KMS-11 (cell line): ENCODE measurements at regions not wholly inside any gene's neighbourhood (a gene's known extent, or its start where the extent isn't known, plus 50 kb on each side); places are given as distances from the start of the nearest gene placed in this dataset.

ENCODE experiments used
- H2AFZ ChIP-seq: fragments of 200-600 bp; sonication (generic); 2 replicates; pipeline ENCODE4 v1.6.1; 2016; ENCODE audit warnings: antibody characterized with exemption, mixed run types, low read depth
- H3K27ac ChIP-seq: fragments of 200-600 bp; sonication (generic); 2 replicates; pipeline ENCODE4 v1.6.1; 2016; ENCODE audit warnings: mild to moderate bottlenecking, mixed run types
- H3K27me3 ChIP-seq: fragments of 200-600 bp; sonication (generic); 2 replicates; pipeline ENCODE4 v1.6.1; 2017; ENCODE audit warnings: mild to moderate bottlenecking, low read depth, mixed run types, moderate library complexity; ENCODE audit not compliant: insufficient read depth
- H3K36me3 ChIP-seq: fragments of 200-600 bp; sonication (generic); 2 replicates; pipeline ENCODE4 v1.6.1; 2017; ENCODE audit warnings: mild to moderate bottlenecking, mixed run types; ENCODE audit not compliant: insufficient read depth
- H3K4me1 ChIP-seq: fragments of 200-600 bp; sonication (generic); 2 replicates; pipeline ENCODE4 v1.6.1; 2016; ENCODE audit warnings: mild to moderate bottlenecking, low read depth, mixed run types; ENCODE audit not compliant: poor library complexity, severe bottlenecking
- H3K4me2 ChIP-seq: fragments of 200-600 bp; sonication (generic); 2 replicates; pipeline ENCODE4 v1.7.0; 2016; ENCODE audit warnings: mild to moderate bottlenecking, mixed run types
- H3K4me3 ChIP-seq: fragments of 200-600 bp; sonication (generic); IDR thresholded peaks from 2 replicates; pipeline ENCODE4 v1.6.1; 2017; ENCODE audit warnings: low read depth, low read length, mixed read lengths; ENCODE audit not compliant: insufficient read depth
- H3K79me2 ChIP-seq: fragments of 200-600 bp; sonication (generic); 2 replicates; pipeline ENCODE4 v1.6.1; 2016; ENCODE audit warnings: low read depth, mixed run types; ENCODE audit not compliant: insufficient read depth
- H3K9ac ChIP-seq: fragments of 200-600 bp; sonication (generic); 2 replicates; pipeline ENCODE4 v1.6.1; 2016; ENCODE audit warnings: mild to moderate bottlenecking, mixed run types
- H4K20me1 ChIP-seq: fragments of 200-600 bp; sonication (generic); 2 replicates; pipeline ENCODE4 v1.6.1; 2016; ENCODE audit warnings: mild to moderate bottlenecking, mixed run types; ENCODE audit not compliant: insufficient read depth
- TF ChIP-seq, protein P1 (sequence below): fragments of 200-600 bp; sonication (generic); conservative IDR thresholded peaks from 2 replicates; pipeline ENCODE4 v1.6.1; 2017; ENCODE audit warnings: low read depth, mild to moderate bottlenecking, antibody characterized with exemption, low read length, moderate library complexity, mixed read lengths

DNA sequence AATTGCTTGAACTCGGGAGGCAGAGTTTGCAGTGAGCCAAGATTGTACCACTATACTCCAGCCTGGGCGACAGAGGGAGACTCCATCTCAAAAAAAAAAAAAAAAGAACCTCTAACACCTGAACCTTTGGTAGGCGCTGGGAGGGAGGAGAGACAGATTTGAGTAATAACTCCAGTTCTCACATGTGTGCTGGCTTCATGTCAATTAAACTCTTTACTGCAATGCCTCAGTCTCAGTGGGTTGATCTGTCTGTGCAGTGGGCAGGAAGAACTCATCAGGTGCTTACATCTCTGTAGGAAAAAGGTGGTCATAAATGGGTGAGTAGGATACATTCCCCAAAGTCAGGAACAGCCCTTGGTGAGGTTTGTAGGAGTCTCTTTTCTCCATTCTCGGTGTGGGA, 85.1 kb upstream of the ABCC4 start:
- Histone ChIP-seq H3K4me1 (no peaks in the 10 kb centered on the region), H4K20me1 (no peaks in the 10 kb centered on the region), H3K27me3 (no peaks in the 10 kb centered on the region), H3K4me2 (no peak overlapping the region), H3K4me3 (no peak overlapping the region), H3K36me3 (no peaks in the 10 kb centered on the region), H3K9ac (no peak overlapping the region), H3K27ac (no peak overlapping the region), H2AFZ (no peak overlapping the region), H3K79me2 (no peaks in the 10 kb centered on the region)
- TF ChIP-seq, protein P1, sequence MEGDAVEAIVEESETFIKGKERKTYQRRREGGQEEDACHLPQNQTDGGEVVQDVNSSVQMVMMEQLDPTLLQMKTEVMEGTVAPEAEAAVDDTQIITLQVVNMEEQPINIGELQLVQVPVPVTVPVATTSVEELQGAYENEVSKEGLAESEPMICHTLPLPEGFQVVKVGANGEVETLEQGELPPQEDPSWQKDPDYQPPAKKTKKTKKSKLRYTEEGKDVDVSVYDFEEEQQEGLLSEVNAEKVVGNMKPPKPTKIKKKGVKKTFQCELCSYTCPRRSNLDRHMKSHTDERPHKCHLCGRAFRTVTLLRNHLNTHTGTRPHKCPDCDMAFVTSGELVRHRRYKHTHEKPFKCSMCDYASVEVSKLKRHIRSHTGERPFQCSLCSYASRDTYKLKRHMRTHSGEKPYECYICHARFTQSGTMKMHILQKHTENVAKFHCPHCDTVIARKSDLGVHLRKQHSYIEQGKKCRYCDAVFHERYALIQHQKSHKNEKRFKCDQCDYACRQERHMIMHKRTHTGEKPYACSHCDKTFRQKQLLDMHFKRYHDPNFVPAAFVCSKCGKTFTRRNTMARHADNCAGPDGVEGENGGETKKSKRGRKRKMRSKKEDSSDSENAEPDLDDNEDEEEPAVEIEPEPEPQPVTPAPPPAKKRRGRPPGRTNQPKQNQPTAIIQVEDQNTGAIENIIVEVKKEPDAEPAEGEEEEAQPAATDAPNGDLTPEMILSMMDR: no peak

DNA sequence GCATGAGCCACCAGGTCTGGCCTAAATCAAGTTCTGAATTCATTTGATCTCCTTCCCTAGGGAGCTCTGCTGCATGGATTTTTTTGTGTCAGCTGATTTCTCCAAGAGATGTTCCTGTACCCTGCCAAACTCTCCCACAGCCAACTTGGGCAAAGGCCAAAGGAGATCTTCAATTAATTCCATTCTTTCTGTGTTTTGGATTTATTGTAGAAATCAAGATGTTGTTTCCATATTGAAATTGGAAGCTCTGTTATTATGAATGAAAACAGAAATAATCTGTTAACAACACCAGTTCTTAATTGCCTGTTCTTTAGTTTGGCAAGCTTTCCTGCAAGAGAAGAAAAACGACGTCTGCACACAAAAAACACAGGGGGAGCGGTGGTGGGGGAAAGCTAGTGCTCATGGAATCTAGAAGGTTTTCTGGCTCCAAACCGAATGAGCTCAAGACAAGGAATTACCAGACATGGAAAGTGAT, 86.5 kb upstream of the ABCC4 start:
- TF ChIP-seq, protein P1: no peak
- no peak overlapping the region for H3K4me2 ChIP-seq

DNA sequence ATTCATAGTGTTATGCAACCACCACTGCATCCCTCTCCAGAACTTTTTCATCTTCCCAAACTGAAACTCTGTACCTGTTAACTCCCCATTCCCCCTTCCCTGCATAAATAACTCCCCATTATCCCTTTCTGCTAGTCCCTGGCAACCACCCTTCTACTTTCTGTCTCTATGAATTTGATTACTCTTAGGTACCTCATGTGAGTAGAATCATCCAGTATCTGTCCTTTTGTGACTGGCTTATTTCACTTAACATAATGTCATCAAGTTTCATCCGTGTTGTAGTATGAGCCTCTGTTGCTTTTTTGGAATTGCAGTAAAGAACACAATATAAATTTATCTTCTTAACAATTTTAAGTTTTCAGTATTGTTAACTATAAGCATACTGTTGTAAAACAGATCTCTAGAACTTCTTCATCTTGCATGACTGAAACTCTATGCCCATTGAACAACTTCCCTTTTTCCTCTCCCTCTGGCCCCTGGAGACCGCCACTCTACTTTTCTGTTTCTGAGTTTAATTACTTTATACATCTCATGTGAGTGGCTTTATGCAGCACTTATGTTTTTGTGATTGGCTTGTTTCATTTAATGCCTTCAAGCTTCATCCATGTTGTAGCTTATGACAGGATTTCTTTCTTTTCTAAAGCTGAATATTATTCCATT, 87.3 kb upstream of the ABCC4 start:
- Histone ChIP-seq H3K27ac (no peak overlapping the region), H3K4me3 (no peak overlapping the region), H2AFZ (no peak overlapping the region), H3K27me3 (no peaks in the 10 kb centered on the region), H3K79me2 (no peaks in the 10 kb centered on the region), H3K36me3 (no peaks in the 10 kb centered on the region), H4K20me1 (no peaks in the 10 kb centered on the region), H3K4me1 (no peaks in the 10 kb centered on the region), H3K9ac (no peak overlapping the region), H3K4me2 (no peak overlapping the region)
- TF ChIP-seq, protein P1: no peak

More for the DNA sequence above, 86.5 kb upstream of the ABCC4 start:
- H3K79me2 ChIP-seq: no peaks in the 10 kb centered on the region
- no peak overlapping the region for H3K27ac ChIP-seq
- no peaks in the 10 kb centered on the region for H3K27me3 ChIP-seq
- H3K4me3 ChIP-seq: no peak overlapping the region
- no peaks in the 10 kb centered on the region for H3K36me3 ChIP-seq
- H4K20me1 ChIP-seq: no peaks in the 10 kb centered on the region
- H2AFZ ChIP-seq: no peak overlapping the region
- no peak overlapping the region for H3K9ac ChIP-seq
- H3K4me1 ChIP-seq: no peaks in the 10 kb centered on the region

DNA sequence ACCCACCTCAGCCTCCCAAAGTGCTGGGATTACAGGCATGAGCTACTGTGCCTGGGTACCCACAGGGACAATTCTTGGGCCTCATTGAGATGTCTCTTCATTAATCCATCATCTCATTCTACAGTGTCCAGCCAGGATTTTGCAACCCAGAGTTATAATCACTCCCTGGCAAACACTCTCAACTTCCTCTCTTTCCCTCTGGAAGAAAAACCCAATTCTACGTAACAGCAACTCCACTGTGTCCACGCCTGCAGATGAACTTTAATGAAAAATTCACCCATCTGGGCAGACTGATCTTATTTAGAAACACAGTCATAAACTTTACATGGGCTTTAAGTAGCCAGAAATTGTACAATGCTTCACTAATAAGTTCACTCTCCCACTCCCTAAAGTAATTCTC, 90.1 kb upstream of the ABCC4 start:
- no peaks in the 10 kb centered on the region for H3K79me2 ChIP-seq
- H3K27me3 ChIP-seq: no peaks in the 10 kb centered on the region
- H3K4me1 ChIP-seq: no peaks in the 10 kb centered on the region
- no peak overlapping the region for H3K4me2 ChIP-seq
- H3K36me3 ChIP-seq: no peaks in the 10 kb centered on the region
- no peak overlapping the region for H2AFZ ChIP-seq
- TF ChIP-seq, protein P1: no peak
- no peak overlapping the region for H3K27ac ChIP-seq
- no peak overlapping the region for H3K4me3 ChIP-seq
- H3K9ac ChIP-seq: no peak overlapping the region
- H4K20me1 ChIP-seq: no peaks in the 10 kb centered on the region
